ENCODE measurements at regions not wholly inside any gene's neighbourhood (a gene's known extent, or its start where the extent isn't known, plus 50 kb on each side); places are given as distances from the start of the nearest gene placed in this dataset.

DNA sequence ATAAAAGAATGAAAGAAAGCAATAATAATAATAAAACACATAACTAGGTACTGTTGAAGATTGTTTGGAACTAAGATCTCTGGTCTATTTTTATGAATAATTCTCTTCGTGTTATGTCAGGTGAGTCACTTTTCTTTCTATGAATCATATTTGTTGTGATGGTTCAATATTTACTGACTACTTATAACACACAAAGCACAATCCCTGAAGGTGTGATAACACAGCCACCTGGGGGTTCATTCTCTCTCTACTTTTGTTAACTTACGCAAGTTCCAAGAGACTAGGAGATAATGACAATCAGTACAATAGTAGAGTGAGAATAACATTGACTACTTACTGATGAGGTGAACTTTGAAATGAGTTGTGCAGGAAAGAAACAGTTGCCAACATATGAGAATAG lies 149.9 kb downstream of the IBTK start:
- peaks cover 4% of the 10 kb centered on the region for H3K27me3 Mint-ChIP-seq (ENCODE audit: low read depth)
- TF ChIP-seq, protein P1, sequence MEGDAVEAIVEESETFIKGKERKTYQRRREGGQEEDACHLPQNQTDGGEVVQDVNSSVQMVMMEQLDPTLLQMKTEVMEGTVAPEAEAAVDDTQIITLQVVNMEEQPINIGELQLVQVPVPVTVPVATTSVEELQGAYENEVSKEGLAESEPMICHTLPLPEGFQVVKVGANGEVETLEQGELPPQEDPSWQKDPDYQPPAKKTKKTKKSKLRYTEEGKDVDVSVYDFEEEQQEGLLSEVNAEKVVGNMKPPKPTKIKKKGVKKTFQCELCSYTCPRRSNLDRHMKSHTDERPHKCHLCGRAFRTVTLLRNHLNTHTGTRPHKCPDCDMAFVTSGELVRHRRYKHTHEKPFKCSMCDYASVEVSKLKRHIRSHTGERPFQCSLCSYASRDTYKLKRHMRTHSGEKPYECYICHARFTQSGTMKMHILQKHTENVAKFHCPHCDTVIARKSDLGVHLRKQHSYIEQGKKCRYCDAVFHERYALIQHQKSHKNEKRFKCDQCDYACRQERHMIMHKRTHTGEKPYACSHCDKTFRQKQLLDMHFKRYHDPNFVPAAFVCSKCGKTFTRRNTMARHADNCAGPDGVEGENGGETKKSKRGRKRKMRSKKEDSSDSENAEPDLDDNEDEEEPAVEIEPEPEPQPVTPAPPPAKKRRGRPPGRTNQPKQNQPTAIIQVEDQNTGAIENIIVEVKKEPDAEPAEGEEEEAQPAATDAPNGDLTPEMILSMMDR (IDR thresholded peaks at IDR 0.05; ENCODE audit: unreplicated experiment in 3 of 3): no peak
- no peaks in the 10 kb centered on the region for H3K4me1 Mint-ChIP-seq
- no peak overlapping the region for H3K27ac Mint-ChIP-seq
- H3K36me3 Mint-ChIP-seq (ENCODE audit: low read depth): no peaks in the 10 kb centered on the region
- peaks cover 18% of the 10 kb centered on the region for H3K9me3 Mint-ChIP-seq
- H3K4me3 Mint-ChIP-seq: no peak overlapping the region

DNA sequence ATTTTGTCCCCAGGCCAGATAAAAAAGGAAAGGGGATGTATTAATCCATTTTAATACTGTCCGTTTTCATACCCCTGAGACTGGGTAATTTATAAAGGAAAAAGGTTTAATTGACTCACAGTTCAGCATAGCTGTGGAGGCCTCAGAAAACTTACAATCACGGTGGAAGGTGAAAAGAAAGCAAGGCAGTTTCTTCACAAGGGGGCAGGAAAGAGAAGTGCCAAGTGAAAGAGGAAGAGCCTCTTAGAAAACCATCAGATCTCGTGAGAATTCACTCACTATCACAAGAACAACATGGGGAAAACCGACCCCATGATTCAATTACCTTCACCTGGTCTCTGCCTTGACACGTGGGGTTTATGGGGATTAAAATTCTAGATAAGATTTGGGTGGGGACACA lies 152.5 kb downstream of the IBTK start:
- Mint-ChIP-seq H3K9me3 (peaks cover 9% of the 10 kb centered on the region), H3K4me1 (no peaks in the 10 kb centered on the region), H3K27me3 (ENCODE audit: low read depth) (peaks cover 4% of the 10 kb centered on the region), H3K4me3 (no peak overlapping the region), H3K36me3 (ENCODE audit: low read depth) (no peaks in the 10 kb centered on the region), H3K27ac (no peak overlapping the region)
- TF ChIP-seq, protein P1 (IDR thresholded peaks at IDR 0.05; ENCODE audit: unreplicated experiment in 3 of 3): no peak

DNA sequence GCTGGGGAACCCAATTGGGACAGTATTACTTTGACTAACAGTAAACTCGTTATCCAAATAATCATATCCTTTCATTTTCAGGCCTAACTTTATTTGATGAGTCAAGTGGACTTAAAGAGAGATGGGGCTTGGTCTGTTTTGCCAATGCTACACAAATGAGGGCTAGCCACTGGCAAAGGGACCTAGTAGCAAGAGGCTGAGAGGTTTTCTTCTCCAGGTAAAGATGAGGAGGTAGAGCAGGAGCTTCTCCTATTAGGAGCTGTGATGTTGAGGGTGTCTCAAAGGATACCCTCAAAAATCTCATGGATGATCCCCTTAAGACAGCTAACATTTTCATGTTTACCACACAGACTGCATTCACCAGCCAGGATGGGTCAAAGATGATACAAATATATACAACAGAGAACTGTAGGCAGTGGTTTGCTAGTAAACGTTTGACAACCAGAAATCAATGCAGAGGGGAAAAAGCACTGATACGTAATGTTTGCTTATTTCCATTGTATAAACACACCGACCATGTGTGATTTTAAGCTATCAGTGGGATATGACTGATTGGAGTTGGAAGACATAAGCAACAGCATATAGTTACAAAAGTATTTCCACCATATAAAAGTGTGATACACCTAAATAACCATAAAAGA lies 153.3 kb downstream of the IBTK start:
- TF ChIP-seq, protein P1 (IDR thresholded peaks at IDR 0.05; ENCODE audit: unreplicated experiment in 3 of 3): no peak
- Mint-ChIP-seq H3K27me3 (ENCODE audit: low read depth) (peaks cover 4% of the 10 kb centered on the region), H3K27ac (no peak overlapping the region), H3K4me1 (no peaks in the 10 kb centered on the region), H3K36me3 (ENCODE audit: low read depth) (no peaks in the 10 kb centered on the region), H3K9me3 (peaks cover 3% of the 10 kb centered on the region), H3K4me3 (no peak overlapping the region)

DNA sequence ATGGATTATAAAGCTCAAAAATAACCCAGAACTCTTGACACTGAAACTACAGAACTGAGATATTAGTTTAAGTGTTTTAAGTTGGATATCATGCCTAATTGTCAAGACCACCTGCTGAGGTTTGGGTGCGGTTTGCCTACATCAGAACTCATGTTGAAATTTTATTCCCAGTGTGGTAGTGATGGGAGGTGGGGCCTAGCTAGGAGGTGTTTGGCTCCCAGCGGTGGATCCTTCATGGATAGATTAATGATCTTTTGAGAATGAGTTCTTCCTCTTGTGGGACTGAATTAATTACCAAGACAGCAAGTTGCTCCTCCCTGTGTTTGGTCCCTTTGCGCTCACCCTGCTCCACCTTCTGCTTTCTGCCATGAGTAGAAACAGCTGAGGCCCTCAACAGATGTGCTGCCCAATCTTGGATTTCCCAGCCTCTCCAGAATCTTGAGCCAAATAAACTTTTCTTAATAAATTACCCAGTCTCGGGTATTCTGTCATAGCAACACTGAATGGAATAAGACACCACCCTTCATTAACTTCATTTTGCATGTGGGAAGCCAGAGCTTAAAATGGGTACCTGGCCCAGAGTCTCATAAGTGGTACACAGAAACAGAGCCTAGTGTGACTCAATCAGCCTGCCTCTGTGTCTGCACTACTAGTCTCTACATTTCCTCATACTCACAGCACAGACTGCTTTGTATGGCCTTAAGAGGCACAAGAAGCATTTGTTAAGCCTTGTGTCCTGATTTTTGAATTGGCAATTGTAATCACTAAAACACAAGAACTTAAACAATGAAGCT lies 158.4 kb downstream of the IBTK start:
- H3K36me3 Mint-ChIP-seq (ENCODE audit: low read depth): no peaks in the 10 kb centered on the region
- H3K9me3 Mint-ChIP-seq: no peaks in the 10 kb centered on the region
- H3K27me3 Mint-ChIP-seq (ENCODE audit: low read depth): no peaks in the 10 kb centered on the region
- no peaks in the 10 kb centered on the region for H3K4me1 Mint-ChIP-seq
- no peak overlapping the region for H3K27ac Mint-ChIP-seq
- no peak overlapping the region for H3K4me3 Mint-ChIP-seq
- TF ChIP-seq, protein P1 (IDR thresholded peaks at IDR 0.05; ENCODE audit: unreplicated experiment in 3 of 3): no peak

DNA sequence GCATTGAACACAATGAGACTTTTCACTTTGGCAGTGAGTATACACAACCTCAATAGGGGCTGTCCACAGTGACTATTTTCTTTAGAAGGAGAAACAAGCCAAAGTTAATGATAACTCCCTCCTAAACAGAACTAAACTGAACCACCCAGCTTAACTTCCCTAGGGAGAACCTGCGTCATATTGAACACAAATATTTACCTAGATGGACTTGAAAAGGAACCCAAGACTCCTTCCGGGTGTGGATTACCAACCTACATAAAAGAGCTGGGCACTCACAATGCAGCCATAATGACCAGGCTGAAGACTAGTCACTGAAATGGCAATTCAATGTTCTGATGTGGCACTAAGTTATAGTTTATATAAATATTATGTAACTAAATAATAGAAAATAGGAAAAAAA lies 160.6 kb downstream of the IBTK start:
- no peak overlapping the region for H3K27ac Mint-ChIP-seq
- no peak overlapping the region for H3K4me3 Mint-ChIP-seq
- TF ChIP-seq, protein P1 (IDR thresholded peaks at IDR 0.05; ENCODE audit: unreplicated experiment in 3 of 3): no peak
- H3K27me3 Mint-ChIP-seq (ENCODE audit: low read depth): no peaks in the 10 kb centered on the region
- H3K4me1 Mint-ChIP-seq: no peaks in the 10 kb centered on the region
- no peaks in the 10 kb centered on the region for H3K9me3 Mint-ChIP-seq
- H3K36me3 Mint-ChIP-seq (ENCODE audit: low read depth): no peaks in the 10 kb centered on the region

DNA sequence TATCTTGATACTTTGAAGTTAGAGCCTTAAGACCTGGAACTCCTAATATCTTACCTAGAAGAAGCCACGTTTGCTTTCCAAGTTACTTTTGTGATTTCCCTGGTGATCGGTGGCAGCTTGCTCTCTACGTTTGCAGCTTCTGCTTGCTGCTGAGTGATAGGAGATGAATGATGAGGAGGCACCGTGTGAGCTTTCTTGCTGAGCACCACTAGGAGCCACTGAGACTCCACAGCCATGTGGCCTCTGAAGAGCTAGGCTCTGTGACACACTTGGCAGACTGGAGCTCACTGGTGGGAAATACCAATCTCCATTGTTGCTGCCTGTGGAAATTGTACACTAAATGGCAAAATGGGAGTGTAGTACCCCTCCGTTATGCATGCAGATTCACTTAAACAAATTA lies 161.8 kb downstream of the IBTK start:
- TF ChIP-seq, protein P1 (IDR thresholded peaks at IDR 0.05; ENCODE audit: unreplicated experiment in 3 of 3): no peak
- Mint-ChIP-seq H3K27me3 (ENCODE audit: low read depth) (no peaks in the 10 kb centered on the region), H3K27ac (no peak overlapping the region), H3K36me3 (ENCODE audit: low read depth) (no peaks in the 10 kb centered on the region), H3K4me1 (no peaks in the 10 kb centered on the region), H3K4me3 (no peak overlapping the region), H3K9me3 (no peaks in the 10 kb centered on the region)
